IPS DF 19.7 (cell line): ENCODE measurements at regions not wholly inside any gene's neighbourhood (a gene's known extent, or its start where the extent isn't known, plus 50 kb on each side); places are given as distances from the start of the nearest gene placed in this dataset.

Experiments
- DNase-seq: peaks from one replicate; pipeline ENCODE4 v3.0.0-alpha.2; 2013; ENCODE audit warnings: low read depth, low spot score

DNA sequence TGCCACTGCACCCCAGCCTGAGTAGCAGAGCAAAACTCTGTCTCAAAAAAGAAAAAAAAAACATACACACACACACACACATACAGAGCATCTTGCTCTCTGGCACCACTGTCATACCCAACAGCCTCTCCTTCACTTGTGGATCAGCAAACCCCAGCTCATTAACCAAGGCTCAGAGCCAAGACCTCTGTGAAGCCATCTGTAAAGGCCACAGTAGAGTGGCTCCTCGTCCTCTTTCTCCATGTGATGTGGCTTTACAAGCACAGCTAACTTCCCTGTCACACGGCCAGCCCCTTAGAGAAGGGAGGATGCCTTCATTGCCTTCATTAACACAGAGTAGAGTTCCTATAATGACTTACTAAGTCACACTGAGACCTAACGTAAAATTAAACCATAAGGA lies 62.7 kb upstream of the LSM14A start:
- no peak for DNase-seq

- no peak for DNase-seq
Measured at GRCh38 chr19:34118879-34119748, 53.2 kb upstream of the LSM14A start.

DNA sequence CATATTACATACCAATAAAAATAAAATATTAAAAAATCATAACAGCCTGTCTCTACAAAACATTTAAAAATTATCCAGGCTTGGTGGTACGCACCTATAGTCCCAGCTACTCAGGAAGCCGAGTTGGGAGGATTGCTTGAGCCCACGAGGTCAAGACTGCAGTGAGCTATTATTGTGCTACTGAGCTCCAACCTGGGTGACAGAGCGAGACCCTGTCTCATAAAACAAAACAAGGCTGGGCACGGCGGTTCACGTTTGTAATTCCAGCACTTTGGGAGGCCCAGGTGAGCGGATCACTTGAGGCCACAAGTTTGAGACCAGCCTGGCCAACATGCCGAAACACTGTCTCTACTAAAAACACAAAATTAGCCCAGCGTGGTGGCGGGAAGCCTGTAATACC lies 52.2 kb upstream of the LSM14A start:
- DNase-seq: no peak

- no peak for DNase-seq
Measured at GRCh38 chr19:34120846-34121639, 51.3 kb upstream of the LSM14A start.
